Activated T-helper 1 cell treated with anti-CD3 and anti-CD28 coated beads, Interleukin-2, amount 50 U/mL, for 16 hours (primary cell): ENCODE measurements at regions not wholly inside any gene's neighbourhood (a gene's known extent, or its start where the extent isn't known, plus 50 kb on each side); places are given as distances from the start of the nearest gene placed in this dataset.

ENCODE experiments used
- DNase-seq, 2 donors: peaks; one replicate each; pipeline ENCODE4 v3.0.0-alpha.2; 2020; ENCODE audit warnings: low read depth in 1 of 2, low spot score in 1 of 2

DNA sequence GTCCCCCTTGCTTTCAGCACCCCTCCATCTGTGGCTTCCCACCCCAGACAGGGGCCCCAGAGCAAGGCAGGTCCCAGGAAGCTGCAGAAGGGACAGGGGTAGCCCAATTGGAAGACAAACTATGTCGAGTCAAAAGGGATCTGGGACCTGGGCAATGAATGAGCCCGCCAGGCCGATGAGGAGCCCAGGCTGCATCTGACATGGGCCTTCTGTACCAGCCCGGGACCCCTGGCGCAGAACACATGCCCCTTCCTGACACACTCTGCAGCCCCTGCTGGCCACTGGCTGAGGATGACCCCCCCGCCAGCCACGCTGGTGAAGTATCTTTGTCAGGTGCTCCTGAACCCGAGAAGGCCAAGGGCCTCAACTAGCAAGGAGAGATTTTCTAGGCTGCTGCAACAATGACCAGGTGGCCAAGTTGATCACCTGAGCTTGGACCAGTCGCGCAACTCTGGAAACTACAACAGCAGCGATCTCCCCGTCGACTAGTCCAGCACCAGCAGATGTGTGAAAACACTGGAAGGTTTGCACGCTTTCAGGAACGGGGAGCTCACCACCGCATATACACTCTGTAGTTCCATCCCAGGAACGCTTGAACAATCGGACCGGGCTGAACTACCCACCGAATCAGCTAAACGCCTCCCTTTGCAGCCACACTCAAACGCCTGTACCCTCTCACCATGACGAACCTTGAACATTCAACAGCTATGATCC, 119.0 kb downstream of the NCOR2 start:
- no peak for DNase-seq

DNA sequence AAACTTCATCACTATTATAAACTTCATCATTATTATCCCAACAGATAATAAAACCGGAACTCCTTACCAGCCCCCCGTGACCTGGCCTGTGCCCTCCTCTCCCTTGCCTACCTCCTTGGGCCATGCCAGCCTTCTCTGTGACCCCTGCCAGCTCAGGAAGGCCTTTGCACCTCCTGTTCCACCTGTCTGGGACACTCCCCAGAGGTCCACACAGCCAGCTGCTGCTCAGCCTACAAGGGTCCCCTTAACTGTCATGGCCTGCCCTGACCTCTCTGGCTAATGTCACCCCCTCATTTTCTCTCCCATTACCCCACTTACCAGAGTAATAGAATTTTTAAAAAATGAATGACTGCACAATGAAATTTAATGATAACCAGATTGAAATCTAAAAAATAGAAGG, 121.0 kb downstream of the NCOR2 start:
- no peak for DNase-seq

DNA sequence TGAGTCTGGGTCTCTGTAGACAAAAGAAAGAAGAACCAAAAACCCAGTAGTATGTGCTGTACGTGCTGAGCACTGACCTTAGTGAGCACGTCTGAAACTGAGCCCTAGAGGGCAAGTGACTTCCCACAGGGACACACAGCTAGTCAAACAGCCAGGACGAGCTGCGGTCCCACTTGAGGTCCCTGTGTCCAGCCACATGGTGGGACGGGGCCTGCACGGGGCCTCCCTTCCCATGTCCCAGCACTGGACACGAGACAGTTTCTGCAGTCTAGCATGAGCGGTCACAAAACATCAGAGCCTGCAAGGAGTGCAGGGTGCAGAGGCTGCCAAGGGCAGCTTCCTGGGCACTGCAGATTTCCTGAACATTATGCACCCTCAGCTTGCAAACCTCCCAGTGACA, 121.6 kb downstream of the NCOR2 start:
- no peak for DNase-seq

DNA sequence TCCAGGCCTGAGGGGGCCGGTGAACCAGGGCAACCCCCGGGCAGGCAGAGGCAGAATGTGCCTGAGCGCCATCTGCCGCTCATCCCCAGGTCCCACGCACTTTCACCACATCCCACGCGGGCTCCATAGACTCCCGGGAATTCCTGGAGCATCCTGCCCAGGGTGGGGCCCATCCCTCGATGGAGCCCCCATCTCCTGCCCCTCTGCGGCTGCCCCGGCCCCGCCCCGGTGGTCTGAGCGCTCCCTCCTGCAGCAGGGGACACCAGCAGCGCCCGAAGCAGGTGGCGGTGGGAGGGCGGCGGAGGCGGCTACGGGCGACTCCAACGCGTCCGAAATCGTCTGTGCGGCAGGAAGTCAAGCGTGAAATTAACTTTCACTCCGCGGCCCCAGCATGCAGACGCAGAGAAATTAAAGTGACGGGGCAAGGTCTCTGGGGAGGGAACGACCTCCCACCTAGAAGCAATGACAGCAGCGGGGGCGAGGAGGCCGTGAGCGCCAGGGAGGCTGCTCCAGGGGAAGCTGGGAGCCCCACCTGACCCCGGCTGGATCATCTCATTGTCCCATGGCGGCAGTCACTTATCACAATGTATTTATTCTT, 122.2 kb downstream of the NCOR2 start:
- no peak for DNase-seq

DNA sequence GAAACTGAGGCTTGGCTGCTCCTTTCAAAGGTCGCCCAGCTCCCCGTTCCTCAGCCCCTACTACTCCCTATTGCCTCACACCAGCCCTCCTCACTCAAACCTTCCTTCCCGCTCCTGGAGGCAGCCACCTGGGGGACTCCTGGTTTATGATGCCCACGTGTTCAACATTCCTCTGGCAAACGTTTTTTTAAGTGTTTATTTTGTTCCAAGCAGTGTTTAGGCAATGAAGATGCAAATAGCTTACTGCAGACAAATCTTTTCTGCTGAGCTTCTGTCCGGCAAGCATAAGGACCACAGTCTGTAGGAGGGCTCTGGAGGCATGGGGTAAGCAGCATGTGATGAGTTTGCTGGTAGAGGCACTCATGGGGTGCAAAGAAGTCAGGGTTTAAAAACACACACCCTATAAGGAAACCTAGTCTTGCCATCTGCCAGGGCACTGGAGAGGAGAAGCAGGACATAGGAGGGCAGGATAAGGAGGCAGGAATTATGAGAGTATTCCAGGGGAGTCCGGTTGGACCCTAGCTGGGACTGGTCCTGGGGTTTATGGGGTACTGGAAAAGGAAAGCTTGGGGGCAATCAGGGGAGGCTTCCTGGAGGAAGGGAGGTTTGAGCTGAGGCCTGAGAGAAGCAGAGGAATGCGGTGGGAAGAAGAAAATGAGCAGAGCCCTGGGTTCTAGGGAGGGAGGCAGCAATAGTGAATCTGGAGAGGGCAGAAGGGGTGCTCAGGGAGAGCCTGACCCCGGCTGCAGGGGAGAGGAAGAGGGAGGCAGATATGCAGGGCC, 123.3 kb downstream of the NCOR2 start:
- DNase-seq: no peak

DNA sequence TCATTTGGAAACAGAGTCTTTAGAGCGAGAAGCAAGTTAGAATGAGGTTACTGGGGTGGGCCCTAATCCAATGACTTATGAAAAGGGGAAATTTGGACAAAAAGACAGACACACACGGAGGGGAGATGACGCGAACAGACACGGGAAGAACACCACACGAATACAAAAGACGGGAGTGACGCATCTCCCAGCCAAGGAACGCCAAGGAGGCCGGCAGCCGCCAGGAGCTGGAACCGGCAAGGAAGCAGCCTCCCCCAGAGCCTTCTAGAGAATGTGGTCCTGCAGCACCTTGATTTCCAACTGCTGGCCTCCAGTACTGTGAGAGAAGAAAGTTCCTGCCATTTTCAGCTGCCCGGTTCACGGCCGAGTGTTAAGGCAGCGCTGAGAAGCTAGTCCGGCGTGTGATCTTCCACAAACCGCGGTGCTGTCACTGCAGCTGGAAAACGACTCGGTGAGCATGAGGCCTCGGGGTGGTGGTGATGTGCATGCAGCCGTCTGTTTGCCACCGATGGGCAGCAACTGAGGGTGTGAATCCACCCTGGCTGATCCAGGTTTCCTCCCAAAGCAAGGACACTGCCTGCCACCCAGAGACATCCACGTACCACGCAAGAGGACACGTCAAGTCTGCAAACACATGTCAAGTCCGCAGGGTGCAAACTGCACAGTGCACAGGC, 124.5 kb downstream of the NCOR2 start:
- DNase-seq: no peak

DNA sequence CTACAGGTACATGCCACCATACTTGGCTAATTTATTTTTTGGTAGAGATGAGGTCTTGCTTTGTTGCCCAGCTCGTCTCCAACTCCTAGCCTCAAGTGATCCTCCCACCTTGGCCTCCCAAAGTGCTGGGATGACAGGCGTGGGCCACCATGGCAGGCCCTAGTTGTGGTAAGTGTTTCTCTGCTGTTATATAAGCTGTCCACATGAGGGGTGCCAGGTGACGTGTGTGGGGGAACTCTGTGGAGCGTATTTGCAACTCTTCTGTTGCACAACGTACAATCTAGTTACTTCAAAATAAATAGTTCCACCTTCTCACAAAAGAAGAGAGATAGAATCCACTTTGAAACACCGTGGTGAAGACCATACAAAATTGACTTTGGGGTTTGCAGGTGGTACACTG, 125.1 kb downstream of the NCOR2 start:
- no peak for DNase-seq

DNA sequence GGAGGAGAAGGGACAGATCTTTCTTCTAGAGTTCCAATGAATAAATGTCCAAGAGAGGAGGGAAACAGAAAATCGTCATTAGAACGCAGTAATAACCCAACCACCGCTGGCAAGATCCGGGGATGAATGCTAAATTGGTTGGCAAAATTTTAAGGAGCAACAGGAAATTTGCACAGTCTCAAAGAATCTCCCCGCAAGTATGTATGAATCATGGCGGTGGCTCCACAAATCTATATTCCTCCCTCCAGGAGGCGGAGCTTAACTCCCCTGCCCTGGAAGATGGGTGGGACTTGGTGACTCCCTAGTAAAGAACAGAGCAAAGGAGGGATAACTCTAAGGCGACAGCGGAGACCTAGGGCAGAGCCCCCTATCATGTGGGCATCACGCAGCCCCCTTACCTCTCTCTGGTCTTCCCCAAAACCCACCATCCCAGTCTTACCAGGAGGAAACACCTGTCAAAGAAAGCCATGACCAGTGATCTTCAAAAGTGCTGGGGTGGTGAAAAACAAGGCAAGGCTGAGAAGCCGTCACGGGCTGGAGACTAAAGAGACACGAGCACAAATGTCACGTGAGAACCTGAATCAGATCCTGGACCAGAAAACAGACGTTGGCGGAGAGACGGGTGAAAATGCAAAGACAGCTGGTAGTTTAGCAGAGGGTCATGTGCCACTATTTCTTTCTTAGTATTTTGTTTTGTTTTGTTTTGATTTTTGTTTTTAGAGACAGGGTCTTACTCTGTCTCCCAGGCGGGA, 125.8 kb downstream of the NCOR2 start:
- no peak for DNase-seq

DNA sequence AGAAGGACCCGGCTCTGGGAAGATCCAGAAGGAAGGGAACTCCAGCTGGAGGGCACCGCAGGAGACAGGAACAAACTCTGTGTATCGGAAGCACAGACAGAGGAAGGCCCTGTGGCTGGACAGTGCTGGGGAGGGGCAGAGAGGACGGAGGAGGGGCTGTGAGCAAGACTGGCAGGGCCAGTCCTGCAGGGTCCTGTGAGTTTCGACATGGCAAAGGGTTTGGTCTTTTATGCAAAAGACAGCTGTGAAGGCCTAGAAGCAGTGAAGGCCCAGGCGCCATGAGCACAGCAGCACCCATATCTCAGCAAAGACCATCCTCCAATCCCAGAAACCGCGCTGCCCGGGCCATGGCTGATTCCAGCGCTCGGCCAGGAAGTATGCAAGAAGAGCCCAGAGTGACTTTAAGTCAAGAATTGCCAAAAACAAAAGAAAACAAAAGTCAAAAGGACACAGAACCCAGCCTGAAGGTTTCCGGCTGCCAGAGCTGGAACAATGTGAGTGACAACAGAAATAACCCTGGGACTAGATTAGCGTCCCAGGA, 126.5 kb downstream of the NCOR2 start:
- DNase-seq: no peak

DNA sequence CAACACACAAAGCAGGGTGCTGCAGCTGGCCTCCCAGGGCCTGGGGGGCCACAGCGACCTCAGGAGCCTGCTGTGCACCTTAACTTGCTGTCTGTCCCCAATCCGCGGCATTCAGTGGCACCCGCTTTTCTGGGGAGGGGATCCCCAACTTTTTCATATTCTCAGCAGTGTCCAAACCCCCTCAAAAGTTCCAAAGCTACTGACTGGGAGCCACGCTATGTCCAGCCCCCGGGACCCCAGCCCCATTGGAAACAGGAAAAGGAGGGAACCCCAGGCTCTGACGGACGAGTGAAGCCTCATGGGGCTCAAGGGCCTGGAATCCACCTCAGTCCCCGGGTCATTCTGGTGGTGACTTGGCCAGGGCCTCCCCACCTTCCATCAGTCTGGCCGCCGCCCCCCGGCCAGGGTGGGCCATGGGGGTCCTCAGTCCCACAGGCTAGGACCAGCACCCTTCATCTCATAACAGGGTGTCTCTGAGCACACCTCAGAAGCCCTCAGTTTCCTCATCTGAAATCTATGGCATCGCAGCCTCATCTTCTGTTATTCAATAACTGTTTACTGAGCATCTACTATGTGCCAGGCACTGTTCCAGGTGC, 127.3 kb downstream of the NCOR2 start:
- no peak for DNase-seq

DNA sequence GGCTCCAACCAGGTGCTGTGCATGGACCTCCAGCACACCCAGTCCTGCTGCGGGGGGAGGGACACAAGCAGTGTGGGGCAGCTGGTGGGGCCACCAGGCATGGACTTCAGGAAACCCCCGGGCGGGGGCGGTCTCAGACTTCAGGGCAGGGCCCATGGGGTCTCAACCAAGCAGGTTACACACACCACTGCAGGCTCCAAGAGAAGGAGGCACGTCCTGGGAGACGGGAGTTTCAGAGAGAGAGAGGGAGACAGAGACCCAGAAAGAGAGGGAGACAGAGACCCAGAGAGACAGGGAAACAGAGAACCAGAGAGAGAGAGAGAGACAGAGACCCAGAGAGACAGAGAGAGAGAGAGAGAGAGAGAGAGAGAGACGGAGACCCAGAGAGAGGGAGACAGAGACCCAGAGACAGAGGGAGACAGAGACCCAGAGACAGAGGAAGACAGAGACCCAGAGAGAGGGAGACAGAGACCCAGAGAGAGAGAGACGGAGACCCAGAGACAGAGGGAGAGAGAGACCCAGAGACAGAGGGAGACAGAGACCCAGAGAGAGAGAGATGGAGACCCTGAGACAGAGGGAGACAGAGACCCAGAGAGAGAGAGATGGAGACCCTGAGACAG, 128.9 kb downstream of the NCOR2 start:
- no peak for DNase-seq

DNA sequence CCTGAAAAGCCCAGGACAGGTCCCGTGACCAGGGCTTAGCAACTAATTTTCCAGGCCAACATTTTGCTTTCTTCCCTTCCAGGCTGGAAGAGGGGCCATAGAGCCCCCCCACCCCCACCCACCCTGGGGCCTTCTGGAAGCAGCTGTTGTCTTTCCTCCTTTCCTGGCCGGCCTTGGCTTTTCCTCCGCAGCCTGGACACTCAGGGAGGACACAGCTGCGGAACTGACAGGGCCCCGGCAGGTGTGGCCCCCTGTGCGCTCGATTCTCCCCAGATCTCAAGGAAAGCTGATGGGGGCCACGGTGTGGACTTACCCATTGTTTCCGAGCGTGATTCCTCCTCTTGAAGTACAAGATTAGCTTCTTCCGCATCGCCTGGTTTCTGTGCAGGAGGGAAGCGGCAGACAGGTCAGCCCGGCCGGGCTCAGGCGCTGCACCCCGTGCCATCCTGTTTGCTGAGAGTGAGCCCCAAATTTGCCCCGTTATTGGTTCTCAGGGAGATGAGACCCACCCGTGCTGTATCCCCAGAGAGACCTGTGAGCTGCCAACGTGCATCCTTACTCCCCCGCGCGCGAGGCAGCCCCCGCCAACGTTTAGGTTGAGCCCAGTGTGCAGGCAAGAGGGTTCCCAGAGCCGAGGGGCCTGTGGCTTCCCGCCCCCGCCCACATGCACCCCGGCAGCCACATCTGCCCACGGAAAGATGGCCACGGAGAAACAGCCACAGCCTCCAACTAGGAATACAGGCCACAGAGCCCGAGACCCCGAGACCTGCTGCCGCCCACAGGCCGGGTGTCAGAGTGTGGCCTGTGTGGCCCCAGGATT, 129.6 kb downstream of the NCOR2 start:
- no peak for DNase-seq

DNA sequence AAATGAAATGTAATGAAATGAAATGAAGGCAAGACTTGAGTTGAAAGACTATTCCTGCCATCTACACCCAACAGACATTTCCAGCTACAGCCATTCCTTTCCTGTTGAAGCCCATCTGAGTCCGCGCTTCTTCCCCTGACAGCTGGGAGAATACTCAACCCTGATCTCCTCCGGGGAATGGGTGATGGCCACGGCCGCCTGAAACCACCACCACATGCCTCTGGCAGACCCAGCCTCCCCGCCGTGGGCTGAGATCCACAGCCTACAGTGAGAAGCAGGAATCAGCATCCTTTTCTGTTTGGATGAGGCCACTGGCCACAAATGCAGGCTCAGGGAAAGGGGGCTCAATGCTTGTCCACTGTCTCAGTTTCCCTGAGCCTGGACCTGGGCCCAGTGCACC, 130.3 kb downstream of the NCOR2 start:
- no peak for DNase-seq

DNA sequence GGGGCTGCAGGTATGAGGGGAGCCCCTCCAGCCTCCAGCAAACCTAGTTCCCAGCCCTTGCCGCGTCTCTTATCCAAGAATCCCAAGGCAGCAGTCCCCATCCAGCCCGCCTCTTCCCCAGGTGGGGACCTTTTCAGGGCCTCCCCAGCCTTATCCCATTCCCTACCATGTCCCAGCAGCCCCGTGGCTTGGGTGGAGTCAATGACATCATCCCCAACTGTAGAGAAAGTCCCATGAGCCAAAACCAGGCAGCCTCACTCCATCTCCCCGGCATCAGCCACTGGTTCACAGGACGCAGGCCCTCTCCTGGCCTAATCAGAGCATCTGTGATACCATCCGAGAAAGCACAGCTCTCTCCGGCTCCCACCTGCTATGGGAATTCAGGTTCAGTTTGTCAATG, 131.0 kb downstream of the NCOR2 start:
- no peak for DNase-seq

DNA sequence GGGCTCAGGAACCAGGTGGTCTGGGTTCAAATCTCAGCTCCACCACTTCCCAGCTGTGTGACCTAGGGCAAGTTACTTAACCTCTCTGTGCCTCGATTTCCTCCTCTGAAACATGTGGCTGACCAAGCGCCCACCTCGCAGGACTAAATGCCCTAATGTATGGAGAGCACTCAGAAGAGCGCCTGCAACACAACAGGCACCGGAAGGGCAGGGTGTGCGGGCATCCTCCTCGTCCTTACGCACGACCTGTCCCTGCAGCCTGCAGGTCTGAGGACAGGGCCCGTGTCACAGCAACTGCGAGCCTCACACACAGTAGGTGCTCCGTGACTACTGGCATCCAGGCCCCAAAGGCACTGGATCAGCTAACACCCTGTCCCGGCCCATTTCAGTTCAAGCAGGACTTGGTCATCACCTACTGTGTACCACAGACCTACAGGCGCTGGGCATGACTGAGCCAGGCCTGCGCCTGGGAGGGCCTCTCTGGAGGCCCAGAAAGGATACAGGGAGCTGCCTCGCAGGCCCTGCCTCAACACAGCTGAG, 131.5 kb downstream of the NCOR2 start:
- DNase-seq: no peak

DNA sequence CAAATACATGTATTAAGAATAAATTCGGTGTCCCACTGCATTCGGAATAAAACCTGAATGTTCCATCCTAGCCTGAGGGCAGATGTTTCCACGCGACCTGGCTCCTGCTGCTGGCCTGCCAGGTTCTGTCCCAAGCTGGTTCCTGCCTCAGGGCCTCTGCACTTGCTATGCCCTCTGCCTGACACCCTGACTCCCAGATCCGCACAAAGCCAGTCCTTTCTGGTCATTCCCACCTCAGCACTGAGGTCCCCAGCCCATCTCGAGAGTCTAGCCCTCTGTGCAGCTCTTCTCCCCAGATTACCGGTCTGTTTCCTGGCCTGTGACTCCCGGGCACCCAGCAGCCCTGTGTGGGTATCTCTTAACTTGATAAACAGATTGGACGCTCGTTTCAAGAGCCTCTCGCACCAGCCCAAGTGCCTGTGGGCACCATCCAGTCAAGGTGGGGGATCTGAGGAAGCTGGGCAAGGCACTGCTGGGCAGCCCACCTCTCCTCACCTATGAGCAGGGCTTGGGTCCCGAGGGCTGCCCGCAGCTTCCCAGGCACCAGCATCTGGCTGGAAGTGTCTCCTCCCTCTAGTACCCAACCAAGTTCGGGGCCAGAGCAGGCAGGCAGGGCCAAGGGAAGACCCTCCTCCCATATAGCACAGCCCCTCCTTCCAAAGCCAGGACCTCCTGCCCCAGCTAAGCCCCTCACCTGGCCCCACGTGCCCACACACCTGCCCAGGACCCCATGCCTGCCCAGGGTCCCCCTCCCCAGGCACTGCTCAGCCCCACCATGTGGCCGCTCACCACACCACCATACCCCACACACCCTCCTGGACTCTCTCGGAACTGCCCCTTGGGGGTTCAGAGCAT, 132.2 kb downstream of the NCOR2 start:
- DNase-seq: no peak

DNA sequence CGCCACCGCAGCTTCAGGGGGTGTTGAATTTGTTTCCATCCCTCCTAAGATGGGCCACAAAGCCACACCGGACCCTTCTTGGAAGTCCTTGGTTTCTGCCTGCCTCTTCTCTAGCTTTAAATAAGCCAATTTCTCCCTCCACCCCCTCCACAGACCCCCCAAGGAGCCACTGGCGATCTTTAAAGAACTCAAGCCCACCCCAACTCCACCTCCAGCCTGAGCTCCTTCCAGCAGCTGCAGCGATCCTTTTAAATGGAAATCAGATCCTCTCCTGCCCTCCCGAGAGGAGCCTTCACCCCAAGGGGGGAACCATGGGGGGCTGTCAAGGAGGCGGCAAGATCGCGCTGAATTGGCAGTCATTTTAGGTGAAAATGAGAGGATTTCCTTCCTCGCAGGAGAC, 133.1 kb downstream of the NCOR2 start:
- DNase-seq: no peak

DNA sequence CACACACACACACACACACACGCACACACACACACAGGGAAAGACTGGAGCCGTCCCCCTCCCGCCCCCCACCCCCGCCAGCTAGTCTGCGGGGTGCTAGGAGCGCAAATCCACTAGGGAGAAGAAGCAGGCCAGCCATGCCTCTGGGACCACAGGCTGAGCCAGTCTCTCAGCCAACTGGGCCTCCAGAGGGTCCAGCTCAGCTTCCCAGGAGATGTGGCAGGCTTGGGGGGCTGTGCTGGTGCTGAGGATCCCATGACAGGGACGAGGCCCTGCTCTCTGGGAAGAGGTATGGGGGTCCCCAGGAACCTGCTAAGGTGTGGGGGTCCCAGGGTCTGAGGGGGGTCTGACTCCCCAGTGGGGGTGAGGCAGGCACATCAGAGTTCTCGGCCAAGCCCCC, 133.5 kb downstream of the NCOR2 start:
- no peak for DNase-seq
